Neural progenitor cell (in vitro differentiated cells): ENCODE measurements at regions not wholly inside any gene's neighbourhood (a gene's known extent, or its start where the extent isn't known, plus 50 kb on each side); places are given as distances from the start of the nearest gene placed in this dataset.

Experiments used
- DNase-seq: peaks from one replicate; pipeline ENCODE4 v3.0.0-alpha.2; 2016; ENCODE audit warnings: low spot score
- H2AFZ ChIP-seq: fragments of 200-600 bp; sonication (generic); replicated peaks from 2 replicates; pipeline ENCODE4 v1.6.1; 2016; ENCODE audit warnings: antibody characterized with exemption
- H3F3A ChIP-seq: fragments of 200-600 bp; sonication (generic); 2 replicates; pipeline ENCODE4 v1.6.1; 2016; ENCODE audit warnings: antibody characterized with exemption, low read depth
- H3K27ac ChIP-seq: fragments of 200-600 bp; sonication (generic); 2 replicates; pipeline ENCODE4 v1.5.1; 2016; ENCODE audit warnings: mild to moderate bottlenecking
- H3K27me3 ChIP-seq: fragments of 200-600 bp; sonication (generic); 2 replicates; pipeline ENCODE4 v1.6.1; 2016; ENCODE audit warnings: mild to moderate bottlenecking, moderate library complexity
- H3K36me3 ChIP-seq: fragments of 200-600 bp; sonication (generic); 2 replicates; pipeline ENCODE4 v1.5.1; 2016
- H3K4me1 ChIP-seq: fragments of 200-600 bp; sonication (generic); 2 replicates; pipeline ENCODE4 v1.6.1; 2016; ENCODE audit warnings: mixed run types
- H3K4me2 ChIP-seq: fragments of 200-600 bp; sonication (generic); 2 replicates; pipeline ENCODE4 v1.6.1; 2016
- H3K4me3 ChIP-seq: fragments of 200-600 bp; sonication (generic); 2 replicates; pipeline ENCODE4 v1.5.1; 2016
- H3K79me2 ChIP-seq: fragments of 200-600 bp; sonication (generic); 2 replicates; pipeline ENCODE4 v1.6.1; 2016; ENCODE audit warnings: low read depth
- H3K9ac ChIP-seq: fragments of 200-600 bp; sonication (generic); 2 replicates; pipeline ENCODE4 v1.6.1; 2016
- H3K9me3 ChIP-seq: fragments of 200-600 bp; sonication (generic); 2 replicates; pipeline ENCODE4 v1.5.1; 2016; ENCODE audit warnings: low read depth
- H4K20me1 ChIP-seq: fragments of 200-600 bp; sonication (generic); 2 replicates; pipeline ENCODE4 v1.6.1; 2016; ENCODE audit warnings: low read depth
- H3K27ac Mint-ChIP-seq: 3 replicates; pipeline ENCODE4 v1.8.0; 2021; ENCODE audit warnings: mixed read lengths
- H3K27me3 Mint-ChIP-seq: 2 replicates; pipeline ENCODE4 v1.8.0; 2022; ENCODE audit warnings: low read depth, mild to moderate bottlenecking, inconsistent platforms, moderate library complexity, mixed read lengths; ENCODE audit not compliant: insufficient read depth
- H3K36me3 Mint-ChIP-seq: 3 replicates; pipeline ENCODE4 v1.8.0; 2021; ENCODE audit warnings: mixed read lengths
- H3K4me1 Mint-ChIP-seq: 3 replicates; pipeline ENCODE4 v1.8.0; 2021; ENCODE audit warnings: mixed read lengths
- H3K4me3 Mint-ChIP-seq: 3 replicates; pipeline ENCODE4 v1.8.0; 2021; ENCODE audit warnings: mild to moderate bottlenecking, moderate library complexity, mixed read lengths
- H3K9me3 Mint-ChIP-seq: 3 replicates; pipeline ENCODE4 v1.8.0; 2020; ENCODE audit warnings: mixed read lengths
- EZH2 ChIP-seq: fragments of 200-600 bp; sonication (generic); IDR thresholded peaks from 2 replicates; pipeline ENCODE4 v1.6.1; 2017; ENCODE audit warnings: antibody characterized with exemption, mild to moderate bottlenecking, moderate library complexity
- EZH2phosphoT487 ChIP-seq: fragments of 200-600 bp; sonication (generic); IDR thresholded peaks from 2 replicates; pipeline ENCODE4 v1.6.1; 2017; ENCODE audit warnings: antibody characterized with exemption
- TF ChIP-seq, protein P1 (sequence below): fragments of 200-600 bp; sonication (generic); IDR thresholded peaks from 2 replicates; pipeline ENCODE4 v1.5.1; 2017; ENCODE audit warnings: antibody characterized with exemption, mild to moderate bottlenecking

DNA sequence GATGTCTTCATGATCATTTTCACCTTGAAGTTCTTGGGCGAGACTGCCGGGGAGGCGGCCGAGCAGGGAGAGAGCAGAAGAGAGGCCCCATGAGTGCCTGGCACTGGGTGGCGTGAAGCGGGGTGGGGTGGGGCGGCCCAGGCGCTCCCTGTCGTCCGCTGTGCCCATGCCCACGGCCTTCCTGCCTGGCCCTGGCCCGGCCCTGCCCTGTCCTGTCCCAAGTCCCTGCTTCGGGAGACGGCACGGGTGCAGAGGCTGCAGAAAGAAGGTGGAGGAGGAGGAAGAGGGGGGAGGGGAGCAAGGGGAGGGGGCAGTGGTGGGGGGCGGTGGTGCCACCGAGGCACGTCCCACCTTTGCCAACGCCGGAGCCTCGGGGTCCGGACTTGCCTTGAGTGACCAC lies 118.4 kb downstream of the PTPRS start:
- H3K9me3 Mint-ChIP-seq, result no peaks in the 10 kb centered on the region
- H3K36me3 Mint-ChIP-seq, result peaks cover 58% of the 10 kb centered on the region
- no peak for DNase-seq
- Histone ChIP-seq H3K4me3 (no peak overlapping the region), H3K4me2 (no peak overlapping the region), H3K27me3 (no peaks in the 10 kb centered on the region), H3K36me3 (peaks cover 6% of the 10 kb centered on the region), H3K9ac (no peak overlapping the region), H3K9me3 (no peaks in the 10 kb centered on the region), H4K20me1 (no peaks in the 10 kb centered on the region), H2AFZ (no peak overlapping the region), H3K27ac (no peak overlapping the region), H3F3A (no peaks in the 10 kb centered on the region), H3K79me2 (no peaks in the 10 kb centered on the region), H3K4me1 (no peaks in the 10 kb centered on the region)
- peak overlapping the region; percentile 73 for H3K27ac Mint-ChIP-seq
- peaks cover 11% of the 10 kb centered on the region for H3K27me3 Mint-ChIP-seq
- no peak overlapping the region for H3K4me3 Mint-ChIP-seq
- no peaks in the 10 kb centered on the region for H3K4me1 Mint-ChIP-seq
- TF ChIP-seq, protein P1, sequence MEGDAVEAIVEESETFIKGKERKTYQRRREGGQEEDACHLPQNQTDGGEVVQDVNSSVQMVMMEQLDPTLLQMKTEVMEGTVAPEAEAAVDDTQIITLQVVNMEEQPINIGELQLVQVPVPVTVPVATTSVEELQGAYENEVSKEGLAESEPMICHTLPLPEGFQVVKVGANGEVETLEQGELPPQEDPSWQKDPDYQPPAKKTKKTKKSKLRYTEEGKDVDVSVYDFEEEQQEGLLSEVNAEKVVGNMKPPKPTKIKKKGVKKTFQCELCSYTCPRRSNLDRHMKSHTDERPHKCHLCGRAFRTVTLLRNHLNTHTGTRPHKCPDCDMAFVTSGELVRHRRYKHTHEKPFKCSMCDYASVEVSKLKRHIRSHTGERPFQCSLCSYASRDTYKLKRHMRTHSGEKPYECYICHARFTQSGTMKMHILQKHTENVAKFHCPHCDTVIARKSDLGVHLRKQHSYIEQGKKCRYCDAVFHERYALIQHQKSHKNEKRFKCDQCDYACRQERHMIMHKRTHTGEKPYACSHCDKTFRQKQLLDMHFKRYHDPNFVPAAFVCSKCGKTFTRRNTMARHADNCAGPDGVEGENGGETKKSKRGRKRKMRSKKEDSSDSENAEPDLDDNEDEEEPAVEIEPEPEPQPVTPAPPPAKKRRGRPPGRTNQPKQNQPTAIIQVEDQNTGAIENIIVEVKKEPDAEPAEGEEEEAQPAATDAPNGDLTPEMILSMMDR, result no peak
- TF ChIP-seq EZH2phosphoT487, result no peak
- TF ChIP-seq EZH2, result no peak

DNA sequence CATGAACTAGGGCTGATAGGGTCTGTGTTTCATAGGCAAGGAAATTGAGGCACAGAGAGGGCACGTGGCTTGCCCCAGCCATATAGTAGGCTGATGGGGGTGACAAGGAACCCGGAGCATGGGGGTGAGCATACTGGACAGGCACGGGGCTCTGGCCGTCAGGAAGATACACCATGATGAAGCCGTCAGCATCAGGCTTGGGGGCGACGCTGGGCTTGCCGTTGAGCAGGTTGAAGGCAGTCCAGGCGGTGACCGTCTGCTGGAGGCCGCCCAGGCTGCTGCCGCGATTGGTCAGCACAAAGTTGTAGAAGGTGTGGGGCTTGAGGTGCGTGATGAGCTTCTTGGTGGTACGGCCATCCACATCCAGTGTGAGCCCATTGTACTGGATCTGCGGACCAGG lies 119.7 kb downstream of the PTPRS start:
- peaks cover 64% of the 10 kb centered on the region for H3K36me3 Mint-ChIP-seq
- no peaks in the 10 kb centered on the region for H3F3A ChIP-seq

DNA sequence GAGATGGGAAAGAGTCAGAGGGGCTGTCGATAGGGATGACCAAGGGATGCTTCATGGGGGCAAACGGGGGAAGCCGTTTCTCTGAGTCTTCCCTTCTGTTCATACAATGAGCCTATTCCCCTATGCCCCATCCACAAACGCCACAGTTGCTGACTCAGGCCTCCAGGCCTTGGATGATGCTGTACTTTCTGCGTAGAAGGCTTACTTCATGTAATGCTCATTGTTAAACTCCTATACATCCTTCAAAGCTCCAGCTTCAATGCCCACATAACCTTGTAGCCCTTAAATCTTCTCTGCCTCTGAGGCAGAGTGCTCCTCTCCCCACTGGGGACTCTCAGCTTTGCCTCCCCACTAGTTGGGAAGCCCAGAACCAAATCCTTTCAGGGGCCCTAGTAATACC lies 120.3 kb downstream of the PTPRS start:
- no peak overlapping the region for H3K27ac ChIP-seq
- H3K4me3 ChIP-seq, result no peak overlapping the region
- H2AFZ ChIP-seq, result no peak overlapping the region
- peaks cover 11% of the 10 kb centered on the region for H3K27me3 Mint-ChIP-seq
- no peak overlapping the region for H3K4me2 ChIP-seq
- DNase-seq, result no peak
- TF ChIP-seq EZH2phosphoT487, result no peak
- TF ChIP-seq, protein P1, result no peak
- no peak for TF ChIP-seq EZH2
- H3K36me3 Mint-ChIP-seq, result peaks cover 64% of the 10 kb centered on the region
- no peak overlapping the region for H3K27ac Mint-ChIP-seq
- H3K27me3 ChIP-seq, result no peaks in the 10 kb centered on the region
- peaks cover 10% of the 10 kb centered on the region for H3K36me3 ChIP-seq
- H3K4me1 ChIP-seq, result no peaks in the 10 kb centered on the region
- no peak overlapping the region for H3K4me3 Mint-ChIP-seq
- H4K20me1 ChIP-seq, result no peaks in the 10 kb centered on the region
- H3K9me3 Mint-ChIP-seq, result no peaks in the 10 kb centered on the region
- H3K9ac ChIP-seq, result no peak overlapping the region
- no peaks in the 10 kb centered on the region for H3K4me1 Mint-ChIP-seq
- H3K79me2 ChIP-seq, result no peaks in the 10 kb centered on the region
- no peaks in the 10 kb centered on the region for H3F3A ChIP-seq
- H3K9me3 ChIP-seq, result no peaks in the 10 kb centered on the region

More for the DNA sequence above, 119.7 kb downstream of the PTPRS start:
- H3K27me3 Mint-ChIP-seq, result peaks cover 11% of the 10 kb centered on the region
- no peaks in the 10 kb centered on the region for H3K27me3 ChIP-seq
- no peak overlapping the region for H3K9ac ChIP-seq
- DNase-seq, result no peak
- H2AFZ ChIP-seq, result no peak overlapping the region
- no peak overlapping the region for H3K27ac ChIP-seq
- TF ChIP-seq, protein P1, result no peak
- TF ChIP-seq EZH2 (no peak), EZH2phosphoT487 (no peak)
- no peaks in the 10 kb centered on the region for H3K9me3 ChIP-seq
- no peaks in the 10 kb centered on the region for H3K4me1 Mint-ChIP-seq
- H3K4me2 ChIP-seq, result no peak overlapping the region
- no peaks in the 10 kb centered on the region for H3K79me2 ChIP-seq
- no peak overlapping the region for H3K4me3 ChIP-seq
- H3K36me3 ChIP-seq, result peaks cover 10% of the 10 kb centered on the region
- no peaks in the 10 kb centered on the region for H4K20me1 ChIP-seq
- no peak overlapping the region for H3K27ac Mint-ChIP-seq
- H3K4me1 ChIP-seq, result no peaks in the 10 kb centered on the region
- no peak overlapping the region for H3K4me3 Mint-ChIP-seq
- no peaks in the 10 kb centered on the region for H3K9me3 Mint-ChIP-seq
